Suprapubic skin (tissue), 4 donors: ENCODE measurements at regions not wholly inside any gene's neighbourhood (a gene's known extent, or its start where the extent isn't known, plus 50 kb on each side); places are given as distances from the start of the nearest gene placed in this dataset.

Experiments
- DNase-seq, 2 donors: peaks; one replicate each; pipeline ENCODE4 v3.0.0-alpha.2; 2019; ENCODE audit warnings: low spot score in 2 of 2
- H3K27ac ChIP-seq: fragments of 200-600 bp; sonication (generic); one replicate; pipeline ENCODE4 v1.5.1; 2019
- H3K27me3 ChIP-seq: fragments of 200-600 bp; sonication (generic); one replicate; pipeline ENCODE4 v1.5.1; 2019
- H3K36me3 ChIP-seq: fragments of 200-600 bp; sonication (generic); one replicate; pipeline ENCODE4 v1.5.1; 2019
- H3K4me1 ChIP-seq: fragments of 200-600 bp; sonication (generic); one replicate; pipeline ENCODE4 v1.5.1; 2019
- H3K4me3 ChIP-seq: fragments of 200-600 bp; sonication (generic); one replicate; pipeline ENCODE4 v1.5.1; 2019; ENCODE audit warnings: mild to moderate bottlenecking
- H3K9me3 ChIP-seq: fragments of 200-600 bp; sonication (generic); one replicate; pipeline ENCODE4 v1.5.1; 2019
- CTCF ChIP-seq, 2 donors: fragments of 200-600 bp in 1 of 2; fragments of 450-650 bp in 1 of 2; sonication (generic) in 1 of 2; IDR thresholded peaks; one replicate each; pipeline ENCODE4 v1.5.1; 2016 to 2019; ENCODE audit warnings: antibody characterized with exemption in 2 of 2, mild to moderate bottlenecking in 1 of 2, moderate library complexity in 1 of 2
- EP300 ChIP-seq: sonication (generic); formaldehyde crosslinking; IDR thresholded peaks from one replicate; pipeline ENCODE4 v1.6.1; 2017; ENCODE audit warnings: antibody characterized with exemption
- POLR2A ChIP-seq, 2 donors: fragments of 450-650 bp; IDR thresholded peaks; one replicate each; pipeline ENCODE4 v1.6.1; 2017; ENCODE audit warnings: antibody characterized with exemption in 2 of 2, mild to moderate bottlenecking in 2 of 2, moderate library complexity in 2 of 2
- POLR2AphosphoS5 ChIP-seq, 3 donors: sonication (generic); formaldehyde crosslinking; IDR thresholded peaks; one replicate each; pipeline ENCODE4 v1.6.1; 2017; ENCODE audit warnings: antibody characterized with exemption in 3 of 3
- whole genome bisulfite sequencing: methylation state at CpG from one replicate; pipeline ENCODE4 v1.1.5; 2018; 5-methylcytosine and 5-hydroxymethylcytosine counted together

GRCh38 chr2:168355121-168355520 is 101.0 kb upstream of the CERS6 start:
- no peak overlapping the region for H3K27ac ChIP-seq
- H3K4me1 ChIP-seq: no peaks in the 10 kb centered on the region
- peaks cover 3% of the 10 kb centered on the region for H3K9me3 ChIP-seq
- H3K4me3 ChIP-seq: no peak overlapping the region
- WGBS: 44% methylated on average over 2 of the region's 2 CpGs
- DNase-seq: no peak
- no peaks in the 10 kb centered on the region for H3K27me3 ChIP-seq
- no peak for TF ChIP-seq CTCF (IDR thresholded peaks at IDR 0.05)
- H3K36me3 ChIP-seq: no peaks in the 10 kb centered on the region

- Histone ChIP-seq H3K4me1 (no peaks in the 10 kb centered on the region), H3K27me3 (no peaks in the 10 kb centered on the region), H3K4me3 (no peak overlapping the region), H3K36me3 (no peaks in the 10 kb centered on the region), H3K9me3 (peaks cover 3% of the 10 kb centered on the region), H3K27ac (no peak overlapping the region)
- DNase-seq: no peak
- TF ChIP-seq EP300: no peak
- no peak for TF ChIP-seq CTCF (IDR thresholded peaks at IDR 0.05)
- no peak for TF ChIP-seq POLR2A (IDR thresholded peaks at IDR 0.05)
- no peak for TF ChIP-seq POLR2AphosphoS5 (IDR thresholded peaks at IDR 0.05)
- WGBS: 91% methylated on average over 5 of the region's 5 CpGs
These were observed 100.1 kb upstream of the CERS6 start for GRCh38 chr2:168355779-168356476.

- TF ChIP-seq POLR2AphosphoS5 (IDR thresholded peaks at IDR 0.05) (no peak), EP300 (no peak), CTCF (IDR thresholded peaks at IDR 0.05) (no peak), POLR2A (IDR thresholded peaks at IDR 0.05) (no peak)
- no peaks in the 10 kb centered on the region for H3K36me3 ChIP-seq
- H3K27me3 ChIP-seq: no peaks in the 10 kb centered on the region
- H3K9me3 ChIP-seq: peaks cover 3% of the 10 kb centered on the region
- 91% methylated on average over 2 of the region's 2 CpGs for WGBS
- no peaks in the 10 kb centered on the region for H3K4me1 ChIP-seq
- H3K27ac ChIP-seq: no peak overlapping the region
- no peak overlapping the region for H3K4me3 ChIP-seq
- no peak for DNase-seq
These were observed 99.6 kb upstream of the CERS6 start for GRCh38 chr2:168356477-168356835.

GRCh38 chr2:168357797-168358472 is 98.1 kb upstream of the CERS6 start:
- H3K36me3 ChIP-seq: no peaks in the 10 kb centered on the region
- no peak for TF ChIP-seq POLR2AphosphoS5 (IDR thresholded peaks at IDR 0.05)
- no peak for TF ChIP-seq EP300
- no peak for TF ChIP-seq POLR2A (IDR thresholded peaks at IDR 0.05)
- TF ChIP-seq CTCF (IDR thresholded peaks at IDR 0.05): no peak
- H3K9me3 ChIP-seq: no peaks in the 10 kb centered on the region
- H3K4me1 ChIP-seq: no peaks in the 10 kb centered on the region
- H3K27me3 ChIP-seq: no peaks in the 10 kb centered on the region
- WGBS: 71% methylated on average over 3 of the region's 3 CpGs
- no peak for DNase-seq
- no peak overlapping the region for H3K4me3 ChIP-seq
- no peak overlapping the region for H3K27ac ChIP-seq

- no peaks in the 10 kb centered on the region for H3K4me1 ChIP-seq
- TF ChIP-seq EP300 (no peak), POLR2A (IDR thresholded peaks at IDR 0.05) (no peak), CTCF (IDR thresholded peaks at IDR 0.05) (no peak), POLR2AphosphoS5 (IDR thresholded peaks at IDR 0.05) (no peak)
- WGBS: 100% methylated on average over 1 of the region's 1 CpG
These were observed 97.0 kb upstream of the CERS6 start for GRCh38 chr2:168359082-168359481.

More at GRCh38 chr2:168359082-168359481, 97.0 kb upstream of the CERS6 start:
- no peak overlapping the region for H3K27ac ChIP-seq
- no peak overlapping the region for H3K4me3 ChIP-seq
- no peak for DNase-seq
- H3K36me3 ChIP-seq: no peaks in the 10 kb centered on the region
- no peaks in the 10 kb centered on the region for H3K27me3 ChIP-seq
- H3K9me3 ChIP-seq: no peaks in the 10 kb centered on the region
